Nephron (organoid): ENCODE measurements at regions not wholly inside any gene's neighbourhood (a gene's known extent, or its start where the extent isn't known, plus 50 kb on each side); places are given as distances from the start of the nearest gene placed in this dataset.
"Not testable (repeated sequence)": the region's sequence is repeated elsewhere in the genome, so short reads cannot be mapped to it uniquely, and the experiment has no call there.

ENCODE experiments used
- H3K27ac Mint-ChIP-seq, 3 experiments: 2 replicates each; pipeline ENCODE4 v1.8.0; 2020; ENCODE audit warnings: mixed read lengths in 3 of 3, mild to moderate bottlenecking in 2 of 3, moderate library complexity in 1 of 3
- H3K27me3 Mint-ChIP-seq: 2 replicates; pipeline ENCODE4 v1.8.0; 2021; ENCODE audit warnings: low read depth, mild to moderate bottlenecking, moderate library complexity, mixed read lengths
- H3K36me3 Mint-ChIP-seq: 2 replicates; pipeline ENCODE4 v1.8.0; 2020; ENCODE audit warnings: low read depth, mixed read lengths
- H3K4me1 Mint-ChIP-seq: 2 replicates; pipeline ENCODE4 v1.8.0; 2020; ENCODE audit warnings: mixed read lengths
- H3K4me3 Mint-ChIP-seq, 3 experiments: 2 replicates each; pipeline ENCODE4 v1.8.0; 2020; ENCODE audit warnings: mild to moderate bottlenecking in 3 of 3, mixed read lengths in 3 of 3, moderate library complexity in 2 of 3
- H3K9me3 Mint-ChIP-seq: 2 replicates; pipeline ENCODE4 v1.8.0; 2020; ENCODE audit warnings: mixed read lengths
- CTCF ChIP-seq, 3 experiments: fragments of 200-600 bp; sonication (generic); IDR thresholded peaks; one replicate each; pipeline ENCODE4 v1.5.0; 2021; ENCODE audit warnings: antibody characterized with exemption in 3 of 3; ENCODE audit not compliant: unreplicated experiment in 3 of 3

DNA sequence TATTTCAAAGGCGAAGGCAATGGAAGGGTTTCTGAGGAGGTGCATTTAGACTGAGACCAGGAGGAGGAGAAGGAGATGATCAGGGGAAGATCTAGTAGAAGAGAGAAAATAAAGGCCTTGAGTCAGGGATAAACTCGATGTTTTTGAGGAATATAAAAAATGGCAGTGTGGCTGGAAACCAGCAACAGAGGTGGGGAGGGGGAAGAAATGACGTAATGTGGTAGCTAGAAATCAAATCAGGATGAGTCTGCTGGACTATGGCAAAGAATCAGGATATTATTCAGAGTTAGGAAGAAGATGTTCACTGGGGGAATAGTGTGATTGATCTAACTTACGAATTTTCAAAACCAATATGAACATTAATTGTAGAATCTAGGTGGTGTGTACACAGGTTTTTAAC is 1673.9 kb upstream of the WWC1 start:
- no peak for TF ChIP-seq CTCF (IDR thresholded peaks at IDR 0.05; ENCODE audit: unreplicated experiment in 3 of 3)
- H3K4me1 Mint-ChIP-seq: no peaks in the 10 kb centered on the region
- no peak overlapping the region for H3K4me3 Mint-ChIP-seq

GRCh38 chr5:166618526-166618925 is 1672.9 kb upstream of the WWC1 start:
- Mint-ChIP-seq H3K27ac (no peak overlapping the region), H3K36me3 (no peaks in the 10 kb centered on the region), H3K4me1 (no peaks in the 10 kb centered on the region), H3K9me3 (peaks cover 2% of the 10 kb centered on the region), H3K4me3 (no peak overlapping the region), H3K27me3 (no peaks in the 10 kb centered on the region)
- no peak for TF ChIP-seq CTCF (IDR thresholded peaks at IDR 0.05; ENCODE audit: unreplicated experiment in 3 of 3)

More for the DNA sequence above, 1673.9 kb upstream of the WWC1 start:
- Mint-ChIP-seq H3K27me3 (no peaks in the 10 kb centered on the region), H3K27ac (no peak overlapping the region), H3K36me3 (no peaks in the 10 kb centered on the region), H3K9me3 (no peaks in the 10 kb centered on the region)

DNA sequence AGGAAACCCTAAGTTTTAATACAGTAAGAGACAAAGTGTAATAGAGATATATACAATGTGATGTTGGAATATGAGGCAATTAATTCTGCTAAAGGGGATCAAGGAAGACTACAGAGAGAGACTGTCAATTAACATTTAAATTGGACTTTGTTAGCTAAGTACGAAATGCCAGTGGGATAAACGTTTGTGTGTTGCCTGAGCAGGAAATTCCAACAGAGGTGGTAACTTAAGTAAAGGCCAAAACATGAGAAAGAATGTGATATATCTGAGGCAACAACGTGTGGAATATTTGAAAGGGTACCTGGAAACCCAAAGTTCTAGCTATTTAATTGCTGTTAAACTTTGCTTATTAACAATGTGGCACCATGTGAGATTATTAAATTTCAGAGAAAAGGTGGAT is 1666.9 kb upstream of the WWC1 start:
- no peak for TF ChIP-seq CTCF (IDR thresholded peaks at IDR 0.05; ENCODE audit: unreplicated experiment in 3 of 3)
- Mint-ChIP-seq H3K9me3 (peaks cover 2% of the 10 kb centered on the region), H3K36me3 (no peaks in the 10 kb centered on the region), H3K27ac (peak overlapping the region in 1 of 3 experiments; percentile 1), H3K4me3 (no peak overlapping the region), H3K27me3 (no peaks in the 10 kb centered on the region), H3K4me1 (peaks cover 12% of the 10 kb centered on the region)

DNA sequence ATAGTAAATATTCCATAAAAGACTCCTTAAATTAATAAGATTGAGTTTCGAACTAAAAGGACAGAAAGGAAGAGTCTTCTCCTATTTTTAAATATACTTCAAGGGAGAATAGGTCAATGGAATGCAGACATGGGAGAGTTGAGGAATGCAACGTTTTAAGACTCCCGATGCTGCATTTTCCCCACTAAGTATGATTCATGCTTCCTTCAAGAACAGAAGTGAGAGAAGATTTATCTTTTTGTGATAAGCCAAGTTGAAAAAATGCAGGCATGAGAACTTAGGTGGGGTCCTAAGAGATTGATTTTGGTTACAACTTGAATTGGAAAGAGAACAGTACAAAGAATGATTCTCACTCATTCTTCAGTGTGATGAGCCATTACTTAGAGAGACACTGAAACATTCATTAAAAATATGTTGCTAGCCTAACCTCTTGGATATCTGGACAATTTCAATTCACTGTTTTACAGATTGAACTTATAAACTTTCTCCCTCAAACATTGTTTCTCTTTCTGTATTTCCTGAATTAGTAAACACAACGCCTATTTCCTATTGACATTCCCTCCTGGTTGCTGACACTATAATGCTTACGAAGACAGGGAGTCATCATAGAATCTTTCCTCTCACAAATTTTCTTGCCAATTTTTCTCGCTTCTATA is 1666.1 kb upstream of the WWC1 start:
- no peaks in the 10 kb centered on the region for H3K36me3 Mint-ChIP-seq
- TF ChIP-seq CTCF (IDR thresholded peaks at IDR 0.05; ENCODE audit: unreplicated experiment in 3 of 3): no peak
- H3K27ac Mint-ChIP-seq: peak overlapping the region; percentile 1 to 10 (median 2)
- no peaks in the 10 kb centered on the region for H3K27me3 Mint-ChIP-seq
- H3K9me3 Mint-ChIP-seq: peaks cover 2% of the 10 kb centered on the region
- H3K4me3 Mint-ChIP-seq: no peak overlapping the region
- peaks cover 12% of the 10 kb centered on the region for H3K4me1 Mint-ChIP-seq

DNA sequence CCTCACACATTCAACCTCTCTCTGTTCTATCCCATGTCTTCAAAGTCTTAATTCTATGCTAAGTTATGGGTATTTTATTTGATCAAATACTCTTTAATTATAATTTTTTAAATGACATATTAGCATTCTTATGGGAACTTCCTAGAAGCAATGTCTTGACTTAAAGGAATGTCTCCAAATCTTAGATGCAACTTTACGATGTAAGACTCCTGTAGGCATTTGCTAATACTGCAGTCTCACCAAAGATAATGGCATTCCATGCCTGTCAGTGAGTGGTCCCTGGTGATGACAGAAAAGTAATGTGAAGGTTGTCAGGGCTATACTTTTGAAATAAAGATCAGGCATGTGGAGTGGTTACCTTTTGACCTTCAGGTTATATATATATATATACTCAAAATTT is 1654.2 kb upstream of the WWC1 start:
- H3K4me1 Mint-ChIP-seq: no peaks in the 10 kb centered on the region
- TF ChIP-seq CTCF (IDR thresholded peaks at IDR 0.05; ENCODE audit: unreplicated experiment in 3 of 3): no peak
- H3K27ac Mint-ChIP-seq: no peak overlapping the region
- no peak overlapping the region for H3K4me3 Mint-ChIP-seq
- H3K27me3 Mint-ChIP-seq: no peaks in the 10 kb centered on the region
- H3K36me3 Mint-ChIP-seq: no peaks in the 10 kb centered on the region
- H3K9me3 Mint-ChIP-seq: no peaks in the 10 kb centered on the region

DNA sequence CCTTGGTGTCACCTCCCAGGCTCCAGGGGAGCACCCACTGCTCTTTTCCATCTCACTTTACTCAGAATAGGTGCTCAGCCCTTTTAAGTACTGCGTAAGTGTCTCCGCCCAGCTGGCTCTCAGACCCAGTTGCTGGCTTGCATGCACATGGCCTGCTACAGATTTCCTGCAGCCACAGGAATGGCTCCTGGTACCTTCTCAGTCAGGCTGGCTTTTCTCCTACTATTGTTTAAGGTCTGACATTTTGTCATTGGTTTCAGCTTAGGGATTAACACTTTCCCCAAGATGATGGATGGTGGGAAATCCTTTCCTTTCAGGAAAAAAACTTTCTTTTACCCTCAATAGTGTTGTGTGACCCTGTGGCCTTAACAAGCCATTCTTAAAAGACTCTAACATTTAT is 1652.3 kb upstream of the WWC1 start:
- no peaks in the 10 kb centered on the region for H3K36me3 Mint-ChIP-seq
- H3K9me3 Mint-ChIP-seq: no peaks in the 10 kb centered on the region
- H3K27ac Mint-ChIP-seq: no peak overlapping the region
- H3K27me3 Mint-ChIP-seq: no peaks in the 10 kb centered on the region
- no peak overlapping the region for H3K4me3 Mint-ChIP-seq
- no peaks in the 10 kb centered on the region for H3K4me1 Mint-ChIP-seq
- TF ChIP-seq CTCF (IDR thresholded peaks at IDR 0.05; ENCODE audit: unreplicated experiment in 3 of 3): no peak

- not testable (repeated sequence) for H3K27ac Mint-ChIP-seq, H3K4me3 Mint-ChIP-seq, H3K27me3 Mint-ChIP-seq, H3K36me3 Mint-ChIP-seq, H3K4me1 Mint-ChIP-seq, H3K9me3 Mint-ChIP-seq
Observed at GRCh38 chr5:166640136-166640535, 1651.3 kb upstream of the WWC1 start.
